HG03354 (cell line): ENCODE measurements at regions not wholly inside any gene's neighbourhood (a gene's known extent, or its start where the extent isn't known, plus 50 kb on each side); places are given as distances from the start of the nearest gene placed in this dataset.
"Not testable (repeated sequence)": the region's sequence is repeated elsewhere in the genome, so short reads cannot be mapped to it uniquely, and the experiment has no call there.

ENCODE experiments used
- ATAC-seq: cut with Tn5 transposase; IDR thresholded peaks from one replicate; pipeline ENCODE4 v1.9.1; 2021; ENCODE audit warnings: mild to moderate bottlenecking; ENCODE audit not compliant: unreplicated experiment, poor library complexity, severe bottlenecking

- not testable (repeated sequence) for ATAC-seq
These were observed 142.3 kb downstream of the TMEM121 start for GRCh38 chr14:105668471-105669230.

GRCh38 chr14:105669231-105669610 lies 142.8 kb downstream of the TMEM121 start:
- not testable (repeated sequence) for ATAC-seq

- ATAC-seq: not testable (repeated sequence)
These were observed 143.3 kb downstream of the TMEM121 start for GRCh38 chr14:105669646-105670045.

DNA sequence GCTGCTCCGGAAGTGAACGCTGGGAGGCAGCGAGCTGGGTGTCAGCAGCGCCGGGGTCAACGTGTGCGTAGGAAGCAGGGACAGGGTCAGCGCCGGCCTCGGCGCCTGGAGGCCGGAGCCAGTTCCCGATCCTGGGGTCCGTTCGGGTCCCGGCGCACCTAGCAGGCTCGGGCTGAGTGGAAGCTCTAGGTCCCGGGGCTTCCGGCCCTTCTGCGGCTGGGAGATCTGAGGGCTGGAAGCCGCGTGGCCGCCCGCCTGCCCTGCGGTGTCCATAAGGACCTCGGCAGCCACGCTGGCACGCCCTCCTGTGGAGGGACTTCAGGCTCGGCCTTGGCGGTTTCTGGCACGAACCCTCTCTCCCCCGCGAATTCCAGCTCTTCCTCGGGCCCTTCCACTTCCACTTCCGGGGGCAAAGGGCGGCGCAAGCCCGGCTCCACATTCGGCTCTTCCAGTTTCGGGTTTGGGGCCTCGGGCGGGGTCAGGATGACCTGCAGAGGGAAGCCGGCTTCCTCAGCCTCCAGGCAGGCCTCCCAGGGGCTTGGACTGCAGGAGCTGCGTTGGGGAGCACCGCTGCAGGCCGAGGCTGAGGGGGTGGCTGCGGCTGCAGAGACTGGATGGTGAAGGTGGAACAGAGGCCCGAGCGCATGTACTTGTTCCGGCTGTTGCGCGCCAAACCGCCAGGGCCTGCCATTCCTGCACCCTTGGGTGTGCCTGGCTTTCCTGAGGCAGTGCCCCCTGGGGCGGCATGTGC lies 146.2 kb downstream of the TMEM121 start:
- ATAC-seq: not testable (repeated sequence)

DNA sequence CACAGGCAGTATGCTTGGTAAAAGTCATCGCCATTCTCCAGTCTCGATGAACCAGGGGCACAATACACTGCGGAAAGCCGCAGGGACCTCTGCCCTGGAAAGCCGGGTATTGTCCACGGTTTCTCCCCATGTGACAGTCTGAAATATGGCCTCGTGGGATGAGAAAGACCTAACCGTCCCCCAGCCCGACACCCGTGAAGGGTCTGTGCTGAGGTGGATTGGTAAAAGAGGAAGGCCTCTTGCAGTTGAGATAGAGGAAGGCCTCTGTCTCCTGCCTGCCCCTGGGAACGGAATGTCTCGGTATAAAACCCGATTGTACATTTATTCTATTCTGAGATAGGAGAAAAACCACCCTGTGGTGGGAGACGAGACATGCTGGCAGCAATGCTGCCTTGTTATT lies 149.1 kb downstream of the TMEM121 start:
- ATAC-seq: not testable (repeated sequence)

- ATAC-seq: not testable (repeated sequence)
These were observed 149.7 kb downstream of the TMEM121 start for GRCh38 chr14:105675905-105676670.

DNA sequence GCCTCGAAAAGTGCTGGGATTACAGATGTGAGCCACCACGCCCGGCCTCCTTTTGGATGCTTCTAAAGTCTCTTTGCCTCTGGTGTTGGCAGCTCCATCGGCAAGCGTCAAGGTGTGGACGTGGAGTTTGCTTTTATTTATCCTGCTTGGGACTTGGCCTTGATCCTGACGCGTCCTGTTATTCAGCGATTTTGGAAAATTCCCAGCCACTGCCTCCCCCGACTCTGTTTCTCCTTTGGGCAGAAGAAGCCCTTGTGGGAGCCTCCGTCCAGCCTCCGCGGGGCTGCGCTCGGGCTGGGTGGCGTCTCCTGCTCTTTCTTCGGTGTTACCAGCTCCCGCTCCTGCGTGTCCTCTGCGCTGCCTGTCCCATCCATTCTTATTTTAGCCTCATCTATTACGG lies 151.7 kb downstream of the TMEM121 start:
- ATAC-seq: not testable (repeated sequence)

GRCh38 chr14:105678996-105679958 lies 152.9 kb downstream of the TMEM121 start:
- not testable (repeated sequence) for ATAC-seq

DNA sequence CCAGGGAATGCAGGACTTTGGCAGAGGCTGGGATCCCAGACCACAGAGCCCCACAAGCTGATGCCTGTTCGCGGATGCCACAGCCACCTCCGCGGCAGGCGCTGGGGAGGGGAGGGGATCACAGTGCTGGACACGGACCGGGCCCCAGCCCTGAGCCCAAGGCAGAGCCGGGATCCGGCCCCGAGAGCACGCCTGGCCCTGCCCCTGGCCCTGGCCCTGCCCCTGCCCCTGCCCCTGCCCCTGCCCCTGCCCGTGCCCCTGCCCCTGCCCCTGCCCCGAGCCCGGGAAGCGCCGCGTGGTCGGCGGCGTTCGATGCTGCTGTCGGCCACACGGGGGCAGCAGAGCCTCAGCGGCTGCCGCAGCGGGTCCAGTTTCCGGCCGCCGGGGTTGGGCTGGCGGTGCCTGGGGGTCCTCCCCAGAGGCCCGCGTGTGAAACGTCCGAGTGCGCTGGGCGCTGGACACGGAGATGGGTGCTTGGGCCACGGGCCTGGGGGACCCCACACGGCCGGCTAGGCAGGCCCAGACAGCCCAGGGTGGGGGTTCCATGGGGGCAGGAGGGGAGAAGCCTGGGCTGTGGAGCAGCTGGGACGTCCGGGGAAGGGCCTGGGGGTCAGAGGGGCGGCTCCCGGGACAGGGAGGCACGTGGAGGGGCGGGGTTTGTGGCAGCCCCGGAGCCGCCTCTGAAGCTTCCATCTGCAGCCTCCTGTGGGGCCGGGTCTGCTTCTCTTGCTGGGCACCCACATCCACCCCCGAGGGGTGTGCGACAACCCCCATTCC lies 153.8 kb downstream of the TMEM121 start:
- peak; percentile 61 for ATAC-seq

- peak; percentile 47 for ATAC-seq
These were observed 154.3 kb downstream of the TMEM121 start for GRCh38 chr14:105680736-105681098.

- not testable (repeated sequence) for ATAC-seq
These were observed 155.3 kb downstream of the TMEM121 start for GRCh38 chr14:105681606-105682185.

DNA sequence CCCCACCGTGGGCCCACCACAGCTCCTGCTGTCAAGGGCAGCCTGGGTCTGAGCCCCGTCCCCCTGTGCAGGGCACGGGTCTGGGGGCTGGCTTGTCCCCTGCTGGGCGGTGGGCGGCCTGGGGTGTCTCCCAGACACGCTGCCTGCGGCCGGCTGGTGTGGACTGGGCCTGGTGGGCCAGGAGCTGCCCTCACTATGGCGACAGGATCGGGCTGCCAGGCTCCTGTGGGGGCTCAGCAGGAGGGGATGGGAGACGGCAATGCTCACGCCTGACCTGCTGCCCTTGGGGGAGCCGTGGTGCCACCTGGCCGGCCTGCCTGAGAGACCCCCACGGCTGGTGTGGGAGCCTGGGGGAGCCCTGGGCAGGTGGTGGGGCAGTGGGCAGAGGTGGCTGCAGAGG lies 156.1 kb downstream of the TMEM121 start:
- ATAC-seq: not testable (repeated sequence)

DNA sequence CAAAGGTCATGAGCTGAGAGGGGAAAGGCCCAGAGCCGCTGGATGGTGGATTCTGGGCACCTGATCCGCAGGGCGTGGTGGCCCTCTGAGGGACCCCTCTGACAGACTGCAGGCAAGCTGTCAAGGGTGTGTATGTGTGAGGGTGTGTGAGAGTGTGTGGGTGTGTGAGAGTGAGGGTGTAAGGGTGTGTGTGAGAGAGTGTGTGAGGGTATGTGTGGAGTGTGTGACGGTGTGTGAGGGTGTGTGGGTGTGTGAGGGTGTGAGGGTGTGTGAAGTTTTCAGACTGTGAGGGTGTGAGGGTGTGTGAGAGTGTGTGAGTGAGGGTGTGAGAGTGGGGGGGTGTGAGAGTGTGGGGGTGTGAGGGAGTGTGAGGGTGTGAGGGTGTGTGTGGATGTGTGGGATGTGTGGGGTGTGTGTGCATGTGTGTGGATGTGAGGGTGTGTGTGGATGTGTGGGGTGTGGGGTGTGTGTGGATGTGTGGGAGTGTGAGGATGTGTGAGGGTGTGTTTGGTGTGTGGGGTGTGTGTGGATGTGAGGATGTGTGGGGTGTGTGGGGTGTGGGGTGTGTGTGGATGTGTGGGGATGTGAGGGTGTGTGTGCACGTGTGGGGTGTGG lies 156.7 kb downstream of the TMEM121 start:
- no peak for ATAC-seq

GRCh38 chr14:105684056-105684455 lies 157.7 kb downstream of the TMEM121 start:
- ATAC-seq: not testable (repeated sequence)

DNA sequence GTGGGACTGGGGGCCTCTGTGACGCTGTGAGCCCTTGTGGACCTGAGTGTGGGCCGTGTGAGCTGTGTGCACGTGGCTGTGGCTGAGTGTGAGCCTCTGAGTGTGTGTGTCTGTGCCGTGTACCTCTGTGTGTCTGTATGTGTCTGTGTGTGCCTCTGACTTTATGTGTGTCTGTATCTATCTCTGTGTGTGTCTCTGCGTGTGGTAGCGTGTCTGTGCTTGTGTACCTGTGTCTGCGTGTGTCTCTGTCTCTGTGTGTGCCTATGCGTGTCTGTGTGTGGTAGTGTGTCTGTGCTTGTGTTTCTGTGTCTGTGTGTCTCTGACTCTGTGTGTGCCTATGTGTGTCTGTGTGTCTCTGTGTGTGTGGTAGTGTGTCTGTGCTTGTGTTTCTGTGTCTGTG lies 158.2 kb downstream of the TMEM121 start:
- ATAC-seq: not testable (repeated sequence)

DNA sequence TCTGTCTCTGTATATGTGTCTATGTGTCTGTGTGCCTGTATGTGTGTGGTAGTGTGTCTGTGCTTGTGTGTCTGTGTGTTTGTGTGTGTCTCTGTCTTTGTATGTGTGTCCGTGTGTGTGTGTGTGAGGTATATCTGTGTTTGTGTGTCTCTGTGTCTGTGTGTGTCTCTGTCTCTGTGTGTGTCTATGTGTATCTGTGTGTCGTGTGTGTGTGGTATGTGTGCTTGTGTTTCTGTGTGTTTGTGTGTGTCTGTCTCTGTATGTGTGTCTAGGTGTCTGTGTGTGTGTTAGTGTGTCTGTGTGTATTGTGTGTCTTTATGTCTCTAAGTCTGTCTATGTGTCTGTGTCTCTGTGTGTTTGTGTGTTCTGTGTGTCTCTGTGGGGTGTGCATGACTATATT lies 158.6 kb downstream of the TMEM121 start:
- ATAC-seq: no peak

DNA sequence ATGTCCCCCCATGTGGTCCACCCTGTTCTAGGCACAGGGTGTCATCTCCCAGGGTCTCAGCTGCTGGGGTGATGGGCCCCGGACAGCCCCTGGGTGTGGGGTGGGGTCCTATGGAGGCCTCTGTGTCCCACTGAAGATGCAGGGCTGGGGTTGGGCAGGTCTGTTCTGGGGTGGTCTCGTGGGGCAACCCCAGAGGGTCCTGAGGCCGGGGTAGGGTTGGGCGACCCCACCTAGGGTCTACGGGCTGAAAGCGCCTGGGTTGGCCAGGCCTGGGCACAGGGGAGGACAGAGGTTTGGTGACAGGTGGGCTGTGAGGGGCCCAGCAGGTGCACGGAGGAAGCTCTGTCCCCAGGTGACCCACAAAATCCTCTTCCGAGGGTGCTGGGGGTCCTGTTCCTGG lies 159.2 kb downstream of the TMEM121 start:
- ATAC-seq: not testable (repeated sequence)

- peak; percentile 51 for ATAC-seq
These were observed 159.7 kb downstream of the TMEM121 start for GRCh38 chr14:105686050-105686449.
